Right lobe of liver (tissue), 6 donors: ENCODE measurements at regions not wholly inside any gene's neighbourhood (a gene's known extent, or its start where the extent isn't known, plus 50 kb on each side); places are given as distances from the start of the nearest gene placed in this dataset.

ENCODE experiments used
- ATAC-seq, 4 donors: fragments of 200-7000 bp; cut with Tn5 transposase; one replicate each; pipeline ENCODE4 v1.9.1; 2020; ENCODE audit warnings: mild to moderate bottlenecking in 4 of 4, moderate library complexity in 4 of 4
- DNase-seq, 3 donors: peaks; one replicate each; pipeline ENCODE4 v3.0.0-alpha.2; 2020
- H3K27ac ChIP-seq, 3 donors: fragments of 200-600 bp; one replicate each; pipeline ENCODE4 v1.8.0; 2022
- H3K27me3 ChIP-seq, 2 donors: fragments of 200-600 bp; one replicate each; pipeline ENCODE4 v1.8.0; 2022
- H3K36me3 ChIP-seq, 4 donors: fragments of 200-600 bp; sonication (generic) in 1 of 4; one replicate each; pipeline versions ENCODE4 v1.5.1 to v1.8.0; 2017 to 2022; ENCODE audit warnings: control low read depth in 1 of 4
- H3K4me1 ChIP-seq, 4 donors: fragments of 200-600 bp; sonication (generic) in 1 of 4; one replicate each; pipeline versions ENCODE4 v1.5.1 to v1.8.0; 2017 to 2022; ENCODE audit warnings: control low read depth in 1 of 4
- H3K4me3 ChIP-seq, 3 donors: fragments of 200-600 bp; one replicate each; pipeline ENCODE4 v1.8.0; 2022
- H3K9me3 ChIP-seq, 4 donors: fragments of 200-600 bp; sonication (generic) in 1 of 4; one replicate each; pipeline versions ENCODE4 v1.5.1 to v1.8.0; 2017 to 2022; ENCODE audit warnings: control low read depth in 1 of 4
- CTCF ChIP-seq, 4 donors: fragments of 200-600 bp in 3 of 4; fragments of 450-650 bp in 1 of 4; IDR thresholded peaks; one replicate each; pipeline versions ENCODE4 v1.5.1 to v1.8.0; 2016 to 2022; ENCODE audit warnings: antibody characterized with exemption in 4 of 4, mild to moderate bottlenecking in 2 of 4
- POLR2A ChIP-seq: fragments of 450-650 bp; IDR thresholded peaks from one replicate; pipeline ENCODE4 v1.6.1; 2017; ENCODE audit warnings: antibody characterized with exemption, mild to moderate bottlenecking
- WGBS: methylation state at CpG from one replicate; pipeline ENCODE4 v1.1.6; 2018; ENCODE audit warnings: low coverage, low lambda C conversion rate; ENCODE audit not compliant: insufficient coverage; ENCODE audit errors: missing lambda C conversion rate; 5-methylcytosine and 5-hydroxymethylcytosine counted together
- intact Hi-C, 2 donors: fragments of 100-400 bp; cut with DNase I; formaldehyde crosslinking; loops; one replicate each; pipeline versions ENCODE4 v1.11.2 to v1.14.1; 2022
- donor health status: DM: no; HTN: yes; CAD: no.
- donor health status: DM: no; HTN: no; CAD: no.
- donor health status: DM: no; HTN: no; CAD: no.
- donor health status: DM: no; HTN: yes; CAD: no.
- donor health status: DM: no; HTN: yes; CAD: no.

GRCh38 chr2:193467276-193467987 lies 1272.7 kb upstream of the TMEFF2 start:
- Histone ChIP-seq H3K4me3 (no peak overlapping the region), H3K27me3 (no peaks in the 10 kb centered on the region), H3K27ac (peak overlapping the region; percentile 19 to 68 (median 68)), H3K36me3 (no peaks in the 10 kb centered on the region), H3K9me3 (no peaks in the 10 kb centered on the region), H3K4me1 (peaks cover 0 to 18% (median 4%) of the 10 kb centered on the region in 4 donors)
- intact Hi-C loops = no loop called here
- TF ChIP-seq POLR2A (no peak), CTCF (IDR thresholded peaks at IDR 0.05) (no peak)
- peak; percentile 90 to 97 (median 94) for ATAC-seq
- peak in 1 of 3 donors; percentile 49 for DNase-seq

- ATAC-seq (no peak), DNase-seq (no peak)
- intact Hi-C loops = no loop called here
- H3K27me3 ChIP-seq = no peaks in the 10 kb centered on the region
- no peak for TF ChIP-seq CTCF (IDR thresholded peaks at IDR 0.05)
- no peak for TF ChIP-seq POLR2A
- no peaks in the 10 kb centered on the region for H3K9me3 ChIP-seq
- H3K4me1 ChIP-seq = peaks cover 0 to 21% (median 10%) of the 10 kb centered on the region in 4 donors
- no peak overlapping the region for H3K4me3 ChIP-seq
- no peaks in the 10 kb centered on the region for H3K36me3 ChIP-seq
- no peak overlapping the region for H3K27ac ChIP-seq
- WGBS = 82% methylated on average over 2 of the region's 3 CpGs
These were observed 1268.3 kb upstream of the TMEFF2 start for GRCh38 chr2:193463011-193463410.

- H3K27me3 ChIP-seq = no peaks in the 10 kb centered on the region
- ATAC-seq = peak in 2 of 4 donors; percentile 20 to 30
- intact Hi-C loops = no loop called here
- H3K4me3 ChIP-seq = no peak overlapping the region
- 71% methylated on average over 2 of the region's 2 CpGs for WGBS
- TF ChIP-seq POLR2A = no peak
- no peak for TF ChIP-seq CTCF (IDR thresholded peaks at IDR 0.05)
- H3K4me1 ChIP-seq = peaks cover 0 to 22% (median 9%) of the 10 kb centered on the region in 4 donors
- no peak overlapping the region for H3K27ac ChIP-seq
- DNase-seq = no peak
- H3K36me3 ChIP-seq = no peaks in the 10 kb centered on the region
- H3K9me3 ChIP-seq = no peaks in the 10 kb centered on the region
These were observed 1267.7 kb upstream of the TMEFF2 start for GRCh38 chr2:193462411-193462810.

GRCh38 chr2:193461431-193461934 lies 1266.8 kb upstream of the TMEFF2 start:
- Histone ChIP-seq H3K27me3 (no peaks in the 10 kb centered on the region), H3K9me3 (no peaks in the 10 kb centered on the region), H3K4me3 (no peak overlapping the region), H3K36me3 (no peaks in the 10 kb centered on the region), H3K4me1 (peaks cover 0 to 16% (median 8%) of the 10 kb centered on the region in 4 donors), H3K27ac (no peak overlapping the region)
- DNase-seq (no peak), ATAC-seq (no peak)
- intact Hi-C loops = no loop called here
- WGBS = 83% methylated on average over 2 of the region's 2 CpGs
- TF ChIP-seq CTCF (IDR thresholded peaks at IDR 0.05) = no peak
- no peak for TF ChIP-seq POLR2A
